Spleen (tissue), 11 donors: ENCODE measurements at regions not wholly inside any gene's neighbourhood (a gene's known extent, or its start where the extent isn't known, plus 50 kb on each side); places are given as distances from the start of the nearest gene placed in this dataset.

ENCODE experiments used
- DNase-seq: peaks from one replicate; pipeline ENCODE4 v3.0.0-alpha.2; 2020
- H3K27ac ChIP-seq, 8 donors: fragments of 200-600 bp; sonication (generic) in 7 of 8; 1 replicate in 4 of 8; 2 replicates in 4 of 8; pipeline versions ENCODE4 v1.5.0 to v1.8.0; 2016 to 2021; ENCODE audit warnings: inconsistent platforms in 4 of 8, mild to moderate bottlenecking in 4 of 8, moderate library complexity in 1 of 8
- H3K27me3 ChIP-seq, 7 donors: fragments of 200-600 bp; sonication (generic) in 6 of 7; replicated peaks in 1 of 7; 1 replicate in 4 of 7; 2 replicates in 3 of 7; pipeline versions ENCODE4 v1.5.0 to v1.8.0; 2016 to 2021; ENCODE audit warnings: inconsistent platforms in 3 of 7, mild to moderate bottlenecking in 1 of 7
- H3K36me3 ChIP-seq, 6 donors: fragments of 200-600 bp; sonication (generic) in 5 of 6; 1 replicate in 4 of 6; 2 replicates in 2 of 6; pipeline versions ENCODE4 v1.5.0 to v1.8.0; 2016 to 2021; ENCODE audit warnings: inconsistent platforms in 2 of 6
- H3K4me1 ChIP-seq, 6 donors: fragments of 200-600 bp; sonication (generic) in 5 of 6; 1 replicate in 3 of 6; 2 replicates in 3 of 6; pipeline versions ENCODE4 v1.5.0 to v1.8.0; 2016 to 2021; ENCODE audit warnings: inconsistent platforms in 3 of 6
- H3K4me3 ChIP-seq, 8 donors: fragments of 200-600 bp; sonication (generic) in 7 of 8; 1 replicate in 4 of 8; 2 replicates in 4 of 8; pipeline versions ENCODE4 v1.5.0 to v1.8.0; 2016 to 2021; ENCODE audit warnings: inconsistent platforms in 4 of 8, mild to moderate bottlenecking in 4 of 8, moderate library complexity in 2 of 8
- H3K9me3 ChIP-seq, 8 donors: fragments of 200-600 bp; sonication (generic) in 7 of 8; 1 replicate in 4 of 8; 2 replicates in 4 of 8; pipeline versions ENCODE4 v1.5.0 to v1.8.0; 2016 to 2021; ENCODE audit warnings: inconsistent platforms in 4 of 8
- POLR2A ChIP-seq, 3 donors: fragments of 450-650 bp; IDR thresholded peaks; one replicate each; pipeline ENCODE4 v1.5.1; 2017; ENCODE audit warnings: antibody characterized with exemption in 3 of 3, mild to moderate bottlenecking in 1 of 3
- POLR2AphosphoS5 ChIP-seq, 3 donors: sonication (generic); formaldehyde crosslinking; IDR thresholded peaks; one replicate each; pipeline ENCODE4 v1.5.1; 2017; ENCODE audit warnings: antibody characterized with exemption in 3 of 3
- WGBS, 5 donors: extraction: QIAGEN DNeasy Blood & Tissue Kit in 3 of 5; methylation state at CpG; one replicate each; pipeline versions ENCODE4 v1.1.5 to v1.1.7; 2013 to 2018; 5-methylcytosine and 5-hydroxymethylcytosine counted together
- intact Hi-C: fragments of 100-400 bp; cut with DNase I; formaldehyde crosslinking; loops from one replicate; pipeline ENCODE4 v1.15.0; 2023; ENCODE audit warnings: low total_unique reads
- TF ChIP-seq, protein P1 (sequence below), 11 experiments: fragments of 200-600 bp in 7 of 11; fragments of 450-650 bp in 4 of 11; sonication (generic) in 4 of 11; IDR thresholded peaks in 8 of 11; conservative IDR thresholded peaks in 3 of 11; 1 replicate in 7 of 11; 2 replicates in 4 of 11; pipeline versions ENCODE4 v1.4.0 to v1.8.0; 2016 to 2021; ENCODE audit warnings: antibody characterized with exemption in 11 of 11, inconsistent platforms in 4 of 11, mild to moderate bottlenecking in 1 of 11
- donor health status: healthy with polysubstance abuse.
- donor health status: DM: no; HTN: no; CAD: no; lungs with moderate emphysema.
- donor health status: DM: no; HTN: no; CAD: no.
- donor health status: Bipolar disorder and iron deficiency.
- donor health status: healthy.
- donor health status: DM: no; HTN: no; CAD: no.
- donor health status: DM: yes; HTN: yes; CAD: no.

DNA sequence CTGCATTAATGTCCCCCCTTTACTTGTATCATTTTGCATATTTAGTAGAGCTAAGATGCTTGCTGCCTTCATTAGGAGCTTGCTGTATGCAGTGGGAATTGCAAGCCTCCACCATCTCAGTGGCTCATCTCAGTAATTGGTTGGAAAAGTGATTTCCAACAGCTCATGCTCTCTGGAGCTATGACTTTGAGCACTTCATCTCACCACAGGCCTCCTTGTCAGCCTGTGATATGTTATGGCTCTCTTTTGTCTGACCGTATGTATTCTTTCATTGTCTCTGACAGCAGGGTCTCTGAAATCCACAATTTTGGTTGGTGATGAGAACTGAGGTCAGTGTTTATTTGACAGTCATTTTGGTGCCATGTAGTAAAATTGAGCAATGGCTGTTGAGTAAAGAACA lies 345.1 kb downstream of the FAT3 start:
- no peak for DNase-seq
- Histone ChIP-seq H3K9me3 (no peaks in the 10 kb centered on the region), H3K4me1 (no peaks in the 10 kb centered on the region), H3K27me3 (no peaks in the 10 kb centered on the region), H3K4me3 (no peak overlapping the region), H3K27ac (no peak overlapping the region), H3K36me3 (no peaks in the 10 kb centered on the region)
- 82 to 97% (median 91%) methylated on average over 1 of the region's 1 CpG for whole genome bisulfite sequencing, 5 donors
- intact Hi-C loops: no loop called here
- TF ChIP-seq POLR2A (IDR thresholded peaks at IDR 0.05): no peak
- TF ChIP-seq, protein P1, sequence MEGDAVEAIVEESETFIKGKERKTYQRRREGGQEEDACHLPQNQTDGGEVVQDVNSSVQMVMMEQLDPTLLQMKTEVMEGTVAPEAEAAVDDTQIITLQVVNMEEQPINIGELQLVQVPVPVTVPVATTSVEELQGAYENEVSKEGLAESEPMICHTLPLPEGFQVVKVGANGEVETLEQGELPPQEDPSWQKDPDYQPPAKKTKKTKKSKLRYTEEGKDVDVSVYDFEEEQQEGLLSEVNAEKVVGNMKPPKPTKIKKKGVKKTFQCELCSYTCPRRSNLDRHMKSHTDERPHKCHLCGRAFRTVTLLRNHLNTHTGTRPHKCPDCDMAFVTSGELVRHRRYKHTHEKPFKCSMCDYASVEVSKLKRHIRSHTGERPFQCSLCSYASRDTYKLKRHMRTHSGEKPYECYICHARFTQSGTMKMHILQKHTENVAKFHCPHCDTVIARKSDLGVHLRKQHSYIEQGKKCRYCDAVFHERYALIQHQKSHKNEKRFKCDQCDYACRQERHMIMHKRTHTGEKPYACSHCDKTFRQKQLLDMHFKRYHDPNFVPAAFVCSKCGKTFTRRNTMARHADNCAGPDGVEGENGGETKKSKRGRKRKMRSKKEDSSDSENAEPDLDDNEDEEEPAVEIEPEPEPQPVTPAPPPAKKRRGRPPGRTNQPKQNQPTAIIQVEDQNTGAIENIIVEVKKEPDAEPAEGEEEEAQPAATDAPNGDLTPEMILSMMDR (IDR thresholded peaks at IDR 0.05 in 8 of 11, conservative IDR thresholded peaks at IDR 0.05 in 3 of 11): no peak
- TF ChIP-seq POLR2AphosphoS5 (IDR thresholded peaks at IDR 0.05): no peak

DNA sequence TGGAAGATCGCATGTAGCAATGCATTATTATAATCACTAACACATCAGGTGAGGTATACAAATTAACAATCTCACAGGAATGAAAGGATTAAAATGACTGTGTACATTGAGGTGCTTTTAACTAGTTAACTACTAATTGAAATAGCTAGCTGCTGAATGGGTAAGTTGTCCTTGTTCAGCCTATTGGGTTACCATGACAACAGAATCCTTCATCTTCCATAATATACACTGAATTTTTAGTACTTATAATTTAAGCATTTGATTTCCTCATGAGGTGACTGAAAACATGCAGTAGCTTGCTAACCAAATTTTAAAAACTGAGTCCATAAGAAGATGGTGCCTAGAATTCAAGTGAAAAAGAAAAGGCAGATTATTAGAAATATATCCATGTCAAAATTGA lies 347.9 kb downstream of the FAT3 start:
- Histone ChIP-seq H3K36me3 (no peaks in the 10 kb centered on the region), H3K9me3 (no peaks in the 10 kb centered on the region), H3K4me1 (no peaks in the 10 kb centered on the region), H3K27ac (no peak overlapping the region), H3K4me3 (no peak overlapping the region), H3K27me3 (no peaks in the 10 kb centered on the region)
- TF ChIP-seq, protein P1 (IDR thresholded peaks at IDR 0.05 in 8 of 11, conservative IDR thresholded peaks at IDR 0.05 in 3 of 11): no peak
- no peak for DNase-seq
- intact Hi-C loops: no loop called here
- WGBS, 5 donors: 82 to 98% (median 93%) methylated on average over 1 of the region's 1 CpG

DNA sequence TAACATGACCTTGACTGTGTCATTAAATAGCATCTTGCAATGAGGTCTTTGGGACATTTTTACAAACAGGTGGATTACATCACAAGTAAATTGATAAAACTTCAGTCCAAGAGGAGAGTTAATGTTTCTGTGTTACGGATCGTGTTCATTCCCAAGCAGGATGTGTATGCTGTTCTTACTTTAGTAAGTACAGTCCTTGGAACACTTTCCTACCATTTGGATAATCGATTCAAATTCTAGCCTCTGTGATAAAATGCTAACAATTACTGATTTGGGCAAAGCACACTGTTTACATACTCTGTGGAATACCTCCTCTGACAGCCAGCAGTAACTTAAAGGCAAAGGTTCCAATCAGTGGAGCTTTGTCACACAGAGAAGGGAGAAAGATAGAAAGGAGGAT lies 351.7 kb downstream of the FAT3 start:
- intact Hi-C loops: no loop called here
- no peaks in the 10 kb centered on the region for H3K27me3 ChIP-seq
- TF ChIP-seq POLR2AphosphoS5 (IDR thresholded peaks at IDR 0.05) (no peak), POLR2A (IDR thresholded peaks at IDR 0.05) (no peak)
- TF ChIP-seq, protein P1 (IDR thresholded peaks at IDR 0.05 in 8 of 11, conservative IDR thresholded peaks at IDR 0.05 in 3 of 11): no peak
- 63 to 88% (median 79%) methylated on average over 3 of the region's 3 CpGs for WGBS, 5 donors
- no peak overlapping the region for H3K4me3 ChIP-seq
- H3K4me1 ChIP-seq: no peaks in the 10 kb centered on the region
- no peaks in the 10 kb centered on the region for H3K36me3 ChIP-seq
- H3K27ac ChIP-seq: no peak overlapping the region
- DNase-seq: no peak
- no peaks in the 10 kb centered on the region for H3K9me3 ChIP-seq

DNA sequence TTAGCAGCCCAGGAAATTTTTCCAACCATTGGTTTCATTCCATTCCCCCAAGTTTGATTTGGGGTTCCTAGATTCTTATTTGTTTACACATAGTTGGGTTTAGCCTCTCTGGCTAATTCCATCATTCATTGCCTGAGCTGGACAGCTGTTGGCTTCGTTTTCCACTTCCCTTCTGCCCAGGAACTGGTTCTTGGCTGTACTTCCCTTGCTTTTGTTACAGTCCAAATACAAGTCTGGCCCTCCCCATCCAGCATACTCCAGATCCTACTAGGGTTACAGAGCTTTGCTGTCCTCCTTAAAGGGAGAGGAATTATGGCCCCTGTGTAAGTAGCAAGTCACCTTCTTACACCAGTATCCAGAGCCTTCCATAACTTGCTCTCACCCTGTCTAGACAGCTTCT lies 356.3 kb downstream of the FAT3 start:
- Histone ChIP-seq H3K4me3 (no peak overlapping the region), H3K27ac (no peak overlapping the region), H3K4me1 (no peaks in the 10 kb centered on the region), H3K9me3 (no peaks in the 10 kb centered on the region), H3K36me3 (no peaks in the 10 kb centered on the region), H3K27me3 (no peaks in the 10 kb centered on the region)
- no peak for DNase-seq
- WGBS, 5 donors: 19 to 74% (median 24%) methylated on average over 1 of the region's 1 CpG
- intact Hi-C loops: no loop called here
- TF ChIP-seq POLR2AphosphoS5 (IDR thresholded peaks at IDR 0.05) (no peak), POLR2A (IDR thresholded peaks at IDR 0.05) (no peak)
- TF ChIP-seq, protein P1 (IDR thresholded peaks at IDR 0.05 in 8 of 11, conservative IDR thresholded peaks at IDR 0.05 in 3 of 11): no peak
